ENCODE measurements at regions not wholly inside any gene's neighbourhood (a gene's known extent, or its start where the extent isn't known, plus 50 kb on each side); places are given as distances from the start of the nearest gene placed in this dataset.

DNA sequence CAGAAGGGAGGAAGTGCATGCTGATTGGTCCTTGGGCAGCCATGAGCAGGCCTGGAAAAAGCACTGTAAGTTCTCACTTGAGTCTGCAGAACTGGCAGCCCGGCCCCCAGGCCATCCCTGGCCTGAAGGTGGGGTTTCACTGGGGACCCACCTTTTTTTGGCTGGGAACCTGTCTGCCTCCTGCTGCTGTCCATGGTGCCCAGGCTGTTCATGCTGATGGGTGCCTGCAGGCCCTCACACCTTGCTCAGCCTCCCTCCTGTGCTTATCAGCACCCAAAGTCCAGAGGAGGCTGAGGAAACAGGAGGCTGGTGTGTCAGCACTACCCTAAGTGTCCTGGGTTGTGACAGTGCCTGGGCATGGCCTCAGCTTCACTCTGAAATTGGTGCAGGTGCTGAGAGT is 134.4 kb upstream of the SPRY4 start:
- no peak for DNase-seq (ENCODE audit: low read depth)
- H3K4me3 ChIP-seq (ENCODE audit: control insufficient read depth, low read depth, low read length), result no peak overlapping the region
- TF ChIP-seq, protein P1, sequence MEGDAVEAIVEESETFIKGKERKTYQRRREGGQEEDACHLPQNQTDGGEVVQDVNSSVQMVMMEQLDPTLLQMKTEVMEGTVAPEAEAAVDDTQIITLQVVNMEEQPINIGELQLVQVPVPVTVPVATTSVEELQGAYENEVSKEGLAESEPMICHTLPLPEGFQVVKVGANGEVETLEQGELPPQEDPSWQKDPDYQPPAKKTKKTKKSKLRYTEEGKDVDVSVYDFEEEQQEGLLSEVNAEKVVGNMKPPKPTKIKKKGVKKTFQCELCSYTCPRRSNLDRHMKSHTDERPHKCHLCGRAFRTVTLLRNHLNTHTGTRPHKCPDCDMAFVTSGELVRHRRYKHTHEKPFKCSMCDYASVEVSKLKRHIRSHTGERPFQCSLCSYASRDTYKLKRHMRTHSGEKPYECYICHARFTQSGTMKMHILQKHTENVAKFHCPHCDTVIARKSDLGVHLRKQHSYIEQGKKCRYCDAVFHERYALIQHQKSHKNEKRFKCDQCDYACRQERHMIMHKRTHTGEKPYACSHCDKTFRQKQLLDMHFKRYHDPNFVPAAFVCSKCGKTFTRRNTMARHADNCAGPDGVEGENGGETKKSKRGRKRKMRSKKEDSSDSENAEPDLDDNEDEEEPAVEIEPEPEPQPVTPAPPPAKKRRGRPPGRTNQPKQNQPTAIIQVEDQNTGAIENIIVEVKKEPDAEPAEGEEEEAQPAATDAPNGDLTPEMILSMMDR (conservative IDR thresholded peaks at IDR 0.05; ENCODE audit: control insufficient read depth, insufficient read depth, low read depth, low read length), result no peak

DNA sequence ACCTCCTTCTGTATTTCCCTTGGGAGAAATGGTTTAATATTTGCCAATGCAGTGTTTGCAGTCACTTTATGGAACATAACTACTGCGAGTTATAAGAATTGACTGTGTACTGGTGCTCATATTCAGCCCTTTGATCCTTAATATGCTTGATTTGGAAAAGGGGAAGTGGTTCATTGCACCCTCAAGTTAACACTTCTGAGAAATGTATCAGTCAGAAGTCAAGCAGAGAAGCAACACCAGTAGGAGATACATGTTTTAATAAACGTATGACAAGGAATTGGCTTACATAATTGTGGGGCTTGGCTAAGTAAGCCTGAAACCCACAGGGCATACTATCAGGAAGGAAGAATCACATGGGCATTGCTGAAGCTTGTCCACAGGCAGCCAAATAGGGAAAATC is 131.0 kb upstream of the SPRY4 start:
- H3K4me3 ChIP-seq (ENCODE audit: control insufficient read depth, low read depth, low read length), result no peak overlapping the region
- TF ChIP-seq, protein P1 (conservative IDR thresholded peaks at IDR 0.05; ENCODE audit: control insufficient read depth, insufficient read depth, low read depth, low read length), result no peak
- no peak for DNase-seq (ENCODE audit: low read depth)

DNA sequence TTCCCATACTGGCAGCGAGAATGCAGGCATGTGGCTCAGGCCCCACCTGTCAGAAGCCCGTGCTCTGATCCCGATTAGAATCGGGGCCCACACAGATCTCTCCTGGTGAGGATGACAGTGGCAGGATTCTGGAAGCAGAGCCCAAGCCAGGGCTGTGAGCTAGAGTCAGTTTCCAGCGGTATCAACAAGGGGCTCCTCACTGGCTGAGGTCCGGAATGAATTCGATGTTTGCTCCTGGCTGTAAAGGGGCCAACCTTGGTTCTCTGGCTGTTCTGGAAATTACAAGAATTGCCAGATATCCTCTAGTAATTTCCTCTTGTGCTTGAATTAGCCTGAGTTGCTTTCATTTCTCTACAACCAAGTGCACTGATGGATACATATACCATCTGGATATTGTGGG is 129.1 kb upstream of the SPRY4 start:
- no peak for DNase-seq (ENCODE audit: low read depth)
- no peak overlapping the region for H3K4me3 ChIP-seq (ENCODE audit: control insufficient read depth, low read depth, low read length)
- TF ChIP-seq, protein P1 (conservative IDR thresholded peaks at IDR 0.05; ENCODE audit: control insufficient read depth, insufficient read depth, low read depth, low read length), result no peak

DNA sequence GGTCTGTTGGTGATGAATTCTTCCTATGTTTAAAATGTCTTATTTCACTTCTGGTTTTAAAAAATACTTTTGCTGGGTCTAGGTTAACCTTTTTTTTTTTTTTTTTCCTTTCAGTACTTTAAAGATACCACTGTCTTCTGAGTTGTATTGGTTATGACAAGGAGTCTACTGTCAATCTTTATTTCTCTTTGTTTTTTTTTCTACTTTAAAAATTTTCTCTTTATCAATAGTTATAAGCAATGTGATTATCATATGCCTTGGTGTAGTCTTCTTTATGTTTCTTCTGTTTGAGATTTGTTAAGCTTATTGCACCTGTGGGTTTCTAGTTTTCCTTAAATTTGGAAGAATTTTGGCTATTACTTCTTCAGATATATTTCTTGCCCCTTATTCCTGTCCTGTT is 125.6 kb upstream of the SPRY4 start:
- DNase-seq (ENCODE audit: low read depth), result no peak
- TF ChIP-seq, protein P1 (conservative IDR thresholded peaks at IDR 0.05; ENCODE audit: control insufficient read depth, insufficient read depth, low read depth, low read length), result no peak

GRCh38 chr5:142447887-142448286 is 123.1 kb upstream of the SPRY4 start:
- TF ChIP-seq, protein P1 (conservative IDR thresholded peaks at IDR 0.05; ENCODE audit: control insufficient read depth, insufficient read depth, low read depth, low read length), result no peak
- no peak overlapping the region for H3K4me3 ChIP-seq (ENCODE audit: control insufficient read depth, low read depth, low read length)
- no peak for DNase-seq (ENCODE audit: low read depth)

More for the DNA sequence above, 125.6 kb upstream of the SPRY4 start:
- no peak overlapping the region for H3K4me3 ChIP-seq (ENCODE audit: control insufficient read depth, low read depth, low read length)

DNA sequence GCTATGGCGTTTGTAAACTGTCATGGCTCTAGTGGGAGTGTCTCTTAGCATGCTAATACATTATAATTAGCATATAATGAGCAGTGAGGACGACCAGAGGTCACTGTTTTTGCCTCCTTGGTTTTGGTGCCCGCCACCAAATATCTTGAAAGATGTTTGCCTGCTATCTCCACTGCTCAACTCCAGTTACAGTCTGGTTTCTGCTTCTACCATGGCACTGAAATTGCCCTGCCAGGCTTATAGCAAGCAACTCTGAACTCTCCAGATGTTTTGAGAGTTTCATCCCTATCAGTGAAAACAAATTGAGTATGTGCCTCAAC is 122.1 kb upstream of the SPRY4 start:
- DNase-seq (ENCODE audit: low read depth), result no peak
- TF ChIP-seq, protein P1 (conservative IDR thresholded peaks at IDR 0.05; ENCODE audit: control insufficient read depth, insufficient read depth, low read depth, low read length), result no peak

More for the DNA sequence above, 122.1 kb upstream of the SPRY4 start:
- no peak overlapping the region for H3K4me3 ChIP-seq (ENCODE audit: control insufficient read depth, low read depth, low read length)
